GM18520 (cell line): ENCODE measurements at regions not wholly inside any gene's neighbourhood (a gene's known extent, or its start where the extent isn't known, plus 50 kb on each side); places are given as distances from the start of the nearest gene placed in this dataset.
"Not testable (repeated sequence)": the region's sequence is repeated elsewhere in the genome, so short reads cannot be mapped to it uniquely, and the experiment has no call there.

ENCODE experiments used
- ATAC-seq: cut with Tn5 transposase; IDR thresholded peaks from one replicate; pipeline ENCODE4 v1.9.1; 2021; ENCODE audit not compliant: unreplicated experiment

DNA sequence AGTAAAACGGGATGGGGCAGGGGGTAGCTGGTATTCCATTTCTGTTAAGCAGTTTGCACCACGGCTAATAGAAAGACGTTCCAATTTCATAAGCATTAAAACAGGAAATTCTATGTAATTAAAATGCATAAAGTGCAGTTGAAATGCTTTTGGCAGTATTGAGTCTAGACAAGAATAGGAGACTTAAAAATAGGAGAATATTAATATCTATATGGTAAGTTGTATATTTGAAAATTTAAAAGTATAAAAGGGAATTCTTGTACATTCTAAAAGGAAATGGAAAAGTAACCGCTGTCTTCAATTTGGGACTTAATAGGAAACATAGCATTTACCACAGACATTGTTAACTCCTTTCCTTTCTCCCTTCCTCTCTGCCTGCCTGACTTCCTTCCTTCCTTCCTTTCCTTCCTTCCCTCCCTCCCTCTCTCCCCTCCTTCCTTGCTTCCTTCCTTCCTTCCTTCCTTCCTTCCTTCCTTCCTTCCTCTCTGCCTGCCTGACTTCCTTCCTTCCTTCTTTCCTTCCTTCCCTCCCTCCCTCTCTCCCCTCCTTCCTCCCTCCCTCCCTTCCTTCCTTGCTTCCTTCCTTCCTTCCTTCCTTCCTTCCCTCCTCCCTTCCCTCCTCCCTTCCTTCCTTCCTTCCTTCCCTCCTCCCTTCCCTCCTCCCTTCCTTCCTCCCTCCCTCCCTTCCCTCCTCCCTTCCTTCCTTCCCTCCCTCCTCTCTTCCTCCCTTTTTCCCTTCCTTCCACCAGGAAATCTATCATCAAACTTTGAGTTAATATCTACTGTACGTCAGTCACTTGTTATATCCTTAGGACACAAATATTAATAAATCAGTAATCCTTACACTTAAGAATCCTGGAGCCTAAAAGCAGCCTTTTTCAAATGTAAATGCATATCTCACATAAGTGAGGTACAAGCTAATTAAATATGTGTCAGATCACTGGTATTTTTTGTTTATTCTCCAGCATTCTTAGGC lies 1049.3 kb downstream of the GALC start:
- ATAC-seq: no peak

DNA sequence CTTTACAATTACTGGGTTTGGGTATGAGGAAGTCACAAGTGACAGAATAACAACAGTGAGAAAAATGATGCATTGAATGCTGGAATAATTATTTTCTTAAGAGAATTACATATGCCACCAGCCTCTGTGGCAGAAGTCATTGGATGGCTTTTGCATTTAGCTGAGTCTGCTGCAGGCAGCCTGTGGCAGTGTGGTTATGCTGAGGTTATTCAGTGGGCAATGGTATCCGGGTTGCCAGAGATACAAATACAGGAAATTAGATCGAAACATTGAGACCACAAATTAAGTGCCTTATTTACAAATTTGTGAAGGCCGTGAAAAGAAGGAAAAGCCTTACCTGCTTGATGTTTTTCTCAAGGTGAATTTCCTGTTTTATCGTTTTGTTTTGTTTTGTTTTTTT lies 1050.0 kb downstream of the GALC start:
- no peak for ATAC-seq

DNA sequence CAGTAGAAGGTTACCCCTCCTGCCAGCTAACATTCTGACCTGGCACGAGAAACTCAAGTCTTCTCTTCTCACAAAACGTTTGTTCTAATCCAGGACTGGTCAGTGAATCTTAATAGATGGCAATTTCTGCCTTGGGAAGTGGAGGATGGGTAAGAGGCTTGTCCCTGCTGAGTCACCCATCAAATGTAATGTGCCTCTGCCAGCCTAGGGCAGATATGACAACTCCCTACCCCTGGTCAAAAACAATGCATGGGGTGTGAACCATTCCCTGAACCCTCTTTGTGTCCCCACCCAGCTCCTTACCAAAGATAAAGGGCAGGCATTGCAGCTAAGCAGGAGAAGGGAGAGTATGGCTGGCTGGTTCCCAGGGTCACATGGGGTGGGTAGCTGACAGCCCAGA lies 1052.9 kb downstream of the GALC start:
- no peak for ATAC-seq

DNA sequence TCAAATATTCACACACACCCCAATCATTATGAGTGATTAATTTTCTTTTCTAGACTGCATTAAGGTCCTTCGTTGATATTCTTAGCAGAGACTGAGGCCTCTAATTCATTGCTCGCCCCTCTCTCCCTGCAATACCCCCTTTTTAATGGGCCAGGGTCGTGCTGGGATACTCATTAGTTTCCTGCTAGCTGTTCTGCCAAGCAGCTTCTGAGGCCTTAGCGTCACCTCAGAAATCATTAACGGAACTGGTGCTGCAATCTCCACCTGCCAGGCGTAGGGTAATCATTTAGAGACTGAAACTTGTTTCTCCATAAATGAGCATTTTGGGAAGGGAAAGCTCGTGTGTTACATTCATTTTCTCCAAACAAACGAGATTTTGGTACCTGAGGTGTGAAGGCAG lies 1054.7 kb downstream of the GALC start:
- no peak for ATAC-seq

DNA sequence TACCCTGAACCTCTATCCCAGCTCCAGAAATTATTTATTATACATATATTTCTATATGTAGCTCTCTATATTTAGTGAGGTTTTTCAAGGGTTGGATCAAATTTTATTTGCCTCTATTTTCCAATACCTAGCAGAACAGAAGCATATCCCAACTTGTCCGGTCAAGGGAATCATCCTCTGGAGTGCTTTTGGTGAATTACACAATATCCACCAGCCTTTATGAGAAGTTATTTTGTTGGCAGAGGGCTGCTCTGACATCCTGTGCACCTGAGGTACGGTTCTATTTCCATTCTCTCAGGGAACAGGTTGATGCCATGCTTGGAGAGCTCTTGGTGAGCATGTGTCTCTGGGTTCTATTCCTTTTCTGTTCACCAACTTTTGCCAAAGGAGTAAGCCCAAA lies 1056.4 kb downstream of the GALC start:
- no peak for ATAC-seq

DNA sequence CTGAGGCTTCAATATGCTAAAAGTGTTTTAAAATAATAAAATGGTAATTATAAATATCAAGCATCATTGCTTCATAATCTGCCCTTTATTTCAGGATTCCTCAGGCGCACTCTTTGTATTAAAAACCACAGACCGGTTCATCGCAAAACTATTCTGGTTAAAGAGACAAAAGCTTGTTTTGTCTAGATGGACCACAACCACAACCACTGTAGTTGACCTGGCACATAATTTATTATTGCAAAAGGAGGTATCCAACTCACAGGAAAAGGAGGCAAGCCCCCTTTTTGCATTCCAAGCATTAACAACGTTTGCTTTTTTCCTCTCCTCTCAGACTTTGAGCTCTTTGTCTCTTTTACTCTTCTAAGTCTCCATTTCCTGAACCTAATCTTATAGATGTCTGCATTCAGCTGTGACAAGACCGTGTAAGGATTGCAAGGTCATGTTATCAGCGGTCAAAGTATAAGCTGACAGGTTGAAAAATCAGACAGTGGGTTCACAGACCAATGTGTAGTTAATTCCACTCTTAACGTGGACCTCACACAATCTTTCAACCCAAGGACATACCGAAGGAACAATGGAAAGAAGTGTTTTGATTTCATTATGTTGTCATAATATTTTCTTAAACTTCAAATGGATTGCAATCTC lies 1057.6 kb downstream of the GALC start:
- ATAC-seq: no peak

DNA sequence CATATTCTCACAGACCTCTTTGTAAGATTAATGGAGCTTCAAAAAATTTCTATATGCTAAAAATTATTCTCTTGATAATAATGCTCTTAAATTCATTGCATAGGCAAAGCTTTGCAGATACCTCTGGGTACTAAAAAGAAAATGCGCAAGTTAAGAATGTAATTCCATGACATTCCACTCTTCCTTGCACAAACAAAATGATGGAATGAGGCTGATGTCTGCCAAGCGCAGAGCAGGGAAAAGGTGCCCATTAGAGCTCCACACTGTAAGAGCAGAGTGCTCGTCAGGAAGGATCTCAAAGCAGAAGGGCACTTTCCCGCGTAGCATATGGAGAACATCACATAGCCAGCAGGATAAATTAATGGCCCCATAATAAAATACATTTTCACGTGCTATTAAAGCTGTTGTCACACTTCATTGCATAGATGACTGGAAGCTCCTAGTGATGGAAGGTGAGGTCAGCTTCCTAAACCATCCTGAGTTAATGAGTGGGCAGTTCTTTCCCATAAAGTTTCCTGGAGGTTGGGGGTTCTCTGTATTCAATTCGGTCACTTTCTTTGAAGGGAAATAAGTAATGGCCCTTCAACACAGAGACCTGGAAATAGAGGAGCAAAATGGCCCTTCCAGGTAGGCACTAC lies 1058.9 kb downstream of the GALC start:
- no peak for ATAC-seq

DNA sequence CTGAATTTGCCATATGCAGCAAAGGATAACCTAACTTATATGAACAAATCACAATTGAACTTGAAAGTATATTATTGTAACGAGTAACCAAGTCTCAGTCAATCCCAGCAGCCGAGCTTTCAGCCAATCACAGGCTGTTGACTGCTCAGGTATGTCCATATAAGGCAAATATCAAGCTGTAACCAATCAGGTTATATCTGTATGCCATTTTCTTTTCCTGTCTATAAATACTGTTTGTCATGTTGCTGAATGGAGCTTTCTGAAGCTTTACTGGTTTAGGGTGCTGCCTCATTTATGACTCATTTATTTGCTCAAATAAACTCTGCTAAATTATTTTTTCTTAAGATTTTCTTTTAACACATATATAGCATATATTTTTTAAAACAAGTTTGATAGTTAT lies 1059.5 kb downstream of the GALC start:
- ATAC-seq: no peak

DNA sequence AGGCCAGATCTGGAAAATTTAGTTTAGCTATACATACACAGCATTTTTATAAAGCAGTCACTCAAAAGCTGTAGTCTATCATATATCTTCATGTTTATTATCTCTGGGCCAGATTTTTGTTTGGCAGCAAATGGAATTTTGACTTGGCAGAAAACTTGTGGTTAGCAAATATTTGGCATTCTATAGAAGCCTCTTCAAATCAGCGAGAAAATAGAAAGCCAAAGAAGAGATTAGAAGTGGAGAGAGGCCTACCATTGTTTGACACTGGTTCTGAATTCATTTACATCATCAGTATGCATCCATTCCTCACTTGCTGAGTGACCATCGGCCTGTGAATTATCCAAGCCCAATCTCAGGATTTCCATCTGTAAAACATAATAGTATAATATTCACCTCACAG lies 1077.6 kb downstream of the GALC start:
- ATAC-seq: no peak

DNA sequence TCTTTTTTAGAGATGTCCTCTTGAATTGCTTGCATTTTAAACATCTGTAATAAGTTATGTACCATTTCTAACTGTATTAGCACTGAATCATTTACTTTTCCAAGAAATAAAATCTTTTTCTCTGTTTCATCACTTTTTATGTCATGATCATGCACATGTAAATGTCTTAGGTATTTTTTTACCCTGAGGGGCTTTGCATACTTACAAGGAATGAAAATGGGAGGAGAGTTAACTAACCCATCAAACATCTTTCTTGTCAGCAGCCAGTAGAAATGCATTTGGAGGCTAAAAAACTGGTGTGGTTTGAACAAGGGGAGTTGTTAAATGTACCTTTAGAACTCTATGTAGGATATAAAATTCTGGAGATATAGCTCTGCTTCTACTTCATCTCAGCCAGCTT lies 1080.3 kb downstream of the GALC start:
- ATAC-seq: no peak

DNA sequence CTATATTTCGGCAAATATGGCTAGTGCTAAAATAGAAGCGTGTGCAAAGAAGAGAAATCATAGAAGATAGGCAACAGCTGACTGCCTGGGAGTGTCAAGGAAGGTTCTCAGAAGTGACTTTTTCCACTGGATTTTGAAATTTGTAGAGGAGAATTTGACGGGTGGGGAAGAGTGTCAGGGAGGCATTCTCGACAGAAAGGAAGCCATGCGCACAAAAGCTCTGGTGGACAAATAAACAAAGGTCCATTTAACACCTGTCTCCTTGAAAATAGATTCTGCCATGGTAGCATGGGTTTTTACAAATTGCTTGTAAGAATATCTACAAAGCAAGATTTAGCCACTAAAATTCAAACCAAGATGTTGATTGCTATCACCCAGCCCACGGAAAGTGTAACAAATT lies 1081.5 kb downstream of the GALC start:
- no peak for ATAC-seq

DNA sequence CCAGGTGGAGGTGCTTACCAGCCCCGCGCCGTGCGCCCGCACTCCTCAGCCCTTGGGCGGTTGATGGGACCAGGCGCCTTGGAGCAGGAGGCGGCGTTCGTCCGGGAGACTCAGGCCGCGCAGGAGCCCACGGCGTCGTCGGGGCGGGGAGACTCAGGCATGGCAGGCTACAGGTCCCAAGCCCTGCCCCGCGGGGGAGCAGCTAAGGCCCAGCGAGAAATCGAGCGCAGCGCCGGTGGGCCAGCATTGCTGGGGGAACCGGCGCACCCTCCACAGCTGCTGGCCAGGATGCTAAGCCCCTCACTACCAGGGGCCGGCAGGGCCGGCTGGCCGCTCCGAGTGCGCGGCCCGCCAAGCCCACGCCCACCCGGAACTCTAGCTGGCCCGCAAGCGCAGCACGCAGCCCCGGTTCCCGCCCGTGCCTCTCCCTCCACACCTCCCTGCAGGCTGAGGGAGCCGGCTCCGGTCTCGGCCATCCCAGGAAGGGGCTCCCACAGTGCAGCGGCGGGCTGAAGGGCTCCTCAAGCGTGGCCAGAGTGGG lies 1087.5 kb downstream of the GALC start:
- not testable (repeated sequence) for ATAC-seq

DNA sequence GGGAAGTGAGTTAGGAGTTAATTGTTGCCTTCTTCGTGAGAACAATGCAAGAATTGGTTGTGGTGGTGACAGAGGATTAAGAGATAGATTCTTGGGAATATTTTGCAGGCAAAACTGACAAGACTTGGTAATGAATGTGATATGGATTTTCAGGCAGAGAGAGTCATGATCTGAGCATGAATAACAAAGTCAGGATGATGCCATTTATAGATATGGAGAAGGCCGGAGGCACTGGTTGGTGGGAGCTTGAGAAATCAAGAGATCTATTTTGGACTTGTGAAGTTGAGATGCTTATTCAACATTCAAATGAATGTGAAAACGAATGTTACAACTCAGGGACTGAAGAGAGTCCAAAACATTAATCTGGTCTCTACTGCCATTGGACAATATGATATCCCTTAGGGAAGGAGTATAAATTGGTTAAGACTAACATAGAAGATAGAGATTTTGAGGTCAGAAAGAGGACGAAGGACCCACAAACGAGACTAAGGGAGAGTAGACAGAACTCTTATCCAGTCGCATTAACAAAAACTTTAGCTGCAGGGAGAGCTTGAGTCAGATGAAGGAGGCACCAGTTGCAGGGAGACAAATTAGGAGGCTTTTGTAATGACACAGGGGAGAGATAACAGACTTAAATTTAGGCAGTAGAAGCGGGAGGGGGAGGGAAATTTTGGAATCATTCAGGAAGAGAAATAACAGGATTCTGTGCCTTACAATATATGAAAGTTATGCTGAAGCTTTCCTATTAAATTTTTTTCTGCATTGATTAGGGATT lies 1090.6 kb downstream of the GALC start:
- ATAC-seq: no peak

DNA sequence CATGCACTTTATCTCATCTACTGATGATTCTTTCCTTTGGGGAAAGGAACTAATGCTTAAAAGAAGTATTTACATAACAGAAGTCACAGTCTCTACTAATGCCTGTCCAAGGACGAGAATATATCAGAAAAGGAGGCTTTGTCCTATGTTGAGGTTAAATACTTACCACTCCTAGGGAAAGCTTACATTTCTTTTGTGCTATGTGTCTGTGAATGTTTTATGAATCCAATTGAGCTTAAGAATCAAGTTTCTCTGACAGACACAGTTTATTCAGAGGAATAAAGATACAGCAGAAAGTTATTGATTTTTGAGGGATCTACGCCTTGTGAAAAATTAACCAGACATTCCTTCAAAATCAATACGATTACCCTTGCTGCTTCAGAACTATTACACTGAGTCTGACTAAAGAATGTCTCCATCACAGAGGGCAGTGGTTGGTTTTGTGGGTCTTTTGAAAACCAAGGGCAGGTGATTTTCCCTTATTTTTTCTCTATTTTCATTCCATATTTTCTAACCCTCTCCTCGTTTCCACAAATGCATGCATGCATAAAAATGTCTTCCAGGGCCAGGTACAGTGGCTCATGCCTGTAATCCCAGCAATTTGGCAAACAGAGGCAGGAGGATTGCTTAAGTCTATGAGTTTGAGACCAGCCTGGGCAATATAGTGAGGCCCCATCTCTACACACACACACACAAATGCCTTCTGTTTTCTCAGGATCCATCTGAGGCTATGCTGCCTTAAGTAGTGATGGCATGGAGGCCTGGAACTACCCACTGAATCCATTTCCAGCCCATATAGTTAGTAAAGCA lies 1095.1 kb downstream of the GALC start:
- no peak for ATAC-seq

DNA sequence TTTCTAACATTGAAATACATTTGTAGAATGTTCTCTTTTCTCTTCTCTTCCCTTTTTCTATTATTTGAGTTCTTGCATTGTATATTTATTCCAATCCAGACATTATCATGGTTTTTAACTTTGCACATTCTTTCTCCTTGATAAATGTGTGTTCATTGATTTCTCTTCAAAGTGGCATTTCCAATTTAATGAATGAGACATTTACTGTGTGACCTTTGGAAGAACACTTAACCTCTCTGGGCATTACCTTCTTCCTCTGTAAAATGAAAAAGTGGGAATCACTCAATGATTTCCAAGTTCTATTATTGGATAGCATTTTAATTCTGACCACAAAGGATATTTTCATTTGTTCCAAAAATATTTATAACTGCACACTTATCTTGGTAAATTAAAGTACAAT lies 1095.8 kb downstream of the GALC start:
- no peak for ATAC-seq

DNA sequence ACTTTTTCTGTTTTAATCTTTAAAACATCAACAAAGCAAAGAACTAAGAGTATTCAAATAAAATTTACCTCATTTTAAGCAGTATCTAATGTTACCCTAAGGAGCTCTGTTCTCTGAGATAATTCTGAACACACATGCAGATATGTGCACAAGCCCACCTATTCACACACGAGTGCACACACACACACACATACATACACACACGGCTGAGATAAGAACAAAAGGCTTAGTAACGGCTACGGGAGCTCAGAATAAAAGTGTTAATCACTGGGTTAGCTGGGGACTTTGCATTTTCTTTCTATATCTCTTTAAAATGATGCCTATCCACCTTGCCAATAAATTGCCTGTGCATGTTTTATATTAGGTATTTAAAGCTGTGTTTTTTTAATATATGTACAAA lies 1096.3 kb downstream of the GALC start:
- no peak for ATAC-seq

DNA sequence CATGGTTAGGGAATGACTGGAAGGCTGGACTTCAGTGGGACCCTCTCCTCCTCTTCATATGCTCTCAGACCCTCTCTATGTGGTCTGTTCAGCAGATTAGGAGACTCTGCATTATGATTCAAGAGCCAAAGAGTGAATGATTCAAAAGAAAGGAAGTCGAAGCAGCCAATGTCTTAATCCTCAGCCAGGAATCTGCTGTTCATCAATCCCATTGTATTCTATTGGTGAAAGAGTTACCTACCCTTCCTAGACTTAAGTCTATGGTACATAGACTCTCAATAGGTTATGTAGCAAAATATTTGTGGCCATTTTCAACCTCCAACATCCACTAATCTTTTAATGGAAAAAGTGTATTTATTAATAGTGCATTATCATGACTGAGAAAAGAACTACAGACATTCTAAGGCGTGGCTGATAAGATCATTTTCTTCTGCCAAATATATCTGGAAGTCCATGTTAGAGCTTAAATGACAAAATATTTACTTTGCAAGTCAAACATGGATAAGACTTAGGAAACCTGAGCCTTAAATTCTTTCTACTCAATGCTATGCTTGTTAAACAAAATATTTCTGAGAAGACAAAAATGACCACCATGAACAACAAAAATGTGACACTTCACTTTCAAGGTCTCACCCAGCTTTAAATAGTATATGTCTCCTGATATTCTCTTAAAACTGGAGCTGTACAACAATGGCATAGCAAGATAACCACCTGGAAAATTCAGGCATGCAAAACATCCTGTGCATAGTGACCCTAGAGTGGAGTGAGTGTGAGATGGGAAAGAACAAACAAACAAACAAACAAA lies 1100.6 kb downstream of the GALC start:
- ATAC-seq: no peak

DNA sequence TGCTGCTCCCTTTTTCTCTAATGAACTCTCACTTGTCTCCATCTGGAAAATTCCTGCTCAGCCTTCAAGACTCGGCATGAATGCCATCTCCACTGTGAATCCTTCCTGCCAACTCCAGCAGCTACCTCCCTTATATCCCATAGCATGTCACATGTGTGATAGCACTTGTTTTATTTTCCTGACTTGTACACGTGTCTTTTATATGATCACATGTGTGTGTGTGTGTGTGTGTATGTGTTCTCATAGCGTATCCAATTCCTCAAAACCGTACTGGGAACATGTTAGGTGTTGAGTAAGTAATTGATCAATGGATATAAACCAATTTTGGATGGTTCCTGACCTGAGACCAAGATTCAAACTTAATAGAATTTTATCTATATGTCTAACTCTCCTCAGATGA lies 1107.7 kb downstream of the GALC start:
- no peak for ATAC-seq

DNA sequence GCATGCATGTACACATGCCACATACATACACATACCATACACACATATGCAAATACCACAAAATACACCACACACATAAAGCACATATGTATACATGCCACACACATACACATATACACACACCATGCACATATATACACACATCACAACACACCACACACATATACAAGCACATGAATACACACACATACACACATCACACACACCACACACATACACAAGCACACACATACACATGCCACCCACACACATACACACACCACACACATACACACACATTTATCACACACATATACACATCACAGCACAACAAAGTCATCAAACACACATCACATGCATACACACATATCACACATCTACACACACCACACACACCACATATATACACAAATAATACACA lies 1108.5 kb downstream of the GALC start:
- ATAC-seq: no peak
